Pancreas (tissue), 10 donors: ENCODE measurements at regions not wholly inside any gene's neighbourhood (a gene's known extent, or its start where the extent isn't known, plus 50 kb on each side); places are given as distances from the start of the nearest gene placed in this dataset.
"Not testable (repeated sequence)": the region's sequence is repeated elsewhere in the genome, so short reads cannot be mapped to it uniquely, and the experiment has no call there.

ENCODE experiments used
- ATAC-seq, 4 donors: fragments of 200-7000 bp; cut with Tn5 transposase; one replicate each; pipeline versions ENCODE4 v1.8.0 to v1.9.1; 2020; ENCODE audit warnings: mild to moderate bottlenecking in 4 of 4, moderate library complexity in 4 of 4
- DNase-seq, 6 donors: peaks; one replicate each; pipeline ENCODE4 v3.0.0-alpha.2; 2020
- FAIRE-seq: peaks from 2 replicates; lab custom pipeline; 2012; peaks lifted over from hg19 to GRCh38; lab: Jason Lieb, UNC
- H3K27ac ChIP-seq, 4 donors: fragments of 200-600 bp; sonication (generic); 1 replicate in 3 of 4; 2 replicates in 1 of 4; pipeline versions ENCODE4 v1.5.0 to v1.8.0; 2020
- H3K27me3 ChIP-seq, 4 donors: fragments of 200-600 bp; one replicate each; pipeline ENCODE4 v1.8.0; 2021
- H3K36me3 ChIP-seq, 3 donors: fragments of 200-600 bp; sonication (generic) in 1 of 3; one replicate each; pipeline versions ENCODE4 v1.5.0 to v1.8.0; 2020 to 2021
- H3K4me1 ChIP-seq, 3 donors: fragments of 200-600 bp; one replicate each; pipeline ENCODE4 v1.8.0; 2021
- H3K4me3 ChIP-seq, 4 donors: fragments of 200-600 bp; sonication (generic) in 2 of 4; one replicate each; pipeline versions ENCODE4 v1.5.0 to v1.8.0; 2020 to 2021
- H3K9me3 ChIP-seq, 4 donors: fragments of 200-600 bp; one replicate each; pipeline ENCODE4 v1.8.0; 2021
- WGBS, 2 donors: extraction: QIAGEN DNeasy Blood & Tissue Kit; methylation state at CpG; one replicate each; pipeline ENCODE4 v1.1.7; 2013; 5-methylcytosine and 5-hydroxymethylcytosine counted together
- intact Hi-C, 3 donors: fragments of 100-400 bp; cut with DNase I; formaldehyde crosslinking; loops; one replicate each; pipeline versions ENCODE4 v1.11.1 to v1.14.2; 2022
- TF ChIP-seq, protein P1 (sequence below), 4 donors: fragments of 200-600 bp; sonication (generic) in 3 of 4; IDR thresholded peaks; one replicate each; pipeline versions ENCODE4 v1.5.0 to v1.8.0; 2021; ENCODE audit warnings: antibody characterized with exemption in 4 of 4
- donor health status: healthy with polysubstance abuse.
- donor health status: DM: no; HTN: no; CAD: no; lungs with moderate emphysema.
- donor health status: DM: no; HTN: no; CAD: no.
- donor health status: control.
- donor health status: control.
- donor health status: Bipolar disorder and iron deficiency.
- donor health status: DM: yes; HTN: yes; CAD: no.
- donor health status: DM: no; HTN: no; CAD: no.
- donor health status: DM: no; HTN: no; CAD: no.
- donor health status: DM: yes; HTN: yes; CAD: no.

GRCh38 chr5:17020678-17021601 is 84.9 kb upstream of the MYO10 start:
- Histone ChIP-seq H3K36me3 (no peaks in the 10 kb centered on the region), H3K27ac (no peak overlapping the region), H3K4me1 (no peaks in the 10 kb centered on the region), H3K9me3 (no peaks in the 10 kb centered on the region), H3K4me3 (no peak overlapping the region), H3K27me3 (no peaks in the 10 kb centered on the region)
- ATAC-seq (no peak), DNase-seq (no peak), FAIRE-seq (no peak)
- intact Hi-C loops, result no loop called here
- WGBS, 2 donors, result 82 to 88% methylated on average over 8 of the region's 8 CpGs
- TF ChIP-seq, protein P1, sequence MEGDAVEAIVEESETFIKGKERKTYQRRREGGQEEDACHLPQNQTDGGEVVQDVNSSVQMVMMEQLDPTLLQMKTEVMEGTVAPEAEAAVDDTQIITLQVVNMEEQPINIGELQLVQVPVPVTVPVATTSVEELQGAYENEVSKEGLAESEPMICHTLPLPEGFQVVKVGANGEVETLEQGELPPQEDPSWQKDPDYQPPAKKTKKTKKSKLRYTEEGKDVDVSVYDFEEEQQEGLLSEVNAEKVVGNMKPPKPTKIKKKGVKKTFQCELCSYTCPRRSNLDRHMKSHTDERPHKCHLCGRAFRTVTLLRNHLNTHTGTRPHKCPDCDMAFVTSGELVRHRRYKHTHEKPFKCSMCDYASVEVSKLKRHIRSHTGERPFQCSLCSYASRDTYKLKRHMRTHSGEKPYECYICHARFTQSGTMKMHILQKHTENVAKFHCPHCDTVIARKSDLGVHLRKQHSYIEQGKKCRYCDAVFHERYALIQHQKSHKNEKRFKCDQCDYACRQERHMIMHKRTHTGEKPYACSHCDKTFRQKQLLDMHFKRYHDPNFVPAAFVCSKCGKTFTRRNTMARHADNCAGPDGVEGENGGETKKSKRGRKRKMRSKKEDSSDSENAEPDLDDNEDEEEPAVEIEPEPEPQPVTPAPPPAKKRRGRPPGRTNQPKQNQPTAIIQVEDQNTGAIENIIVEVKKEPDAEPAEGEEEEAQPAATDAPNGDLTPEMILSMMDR (IDR thresholded peaks at IDR 0.05), result no peak

GRCh38 chr5:17021602-17021932 is 85.5 kb upstream of the MYO10 start:
- DNase-seq (no peak), ATAC-seq (no peak), FAIRE-seq (no peak)
- TF ChIP-seq, protein P1 (IDR thresholded peaks at IDR 0.05), result no peak
- Histone ChIP-seq H3K4me3 (no peak overlapping the region), H3K4me1 (no peaks in the 10 kb centered on the region), H3K27me3 (no peaks in the 10 kb centered on the region), H3K27ac (no peak overlapping the region), H3K9me3 (no peaks in the 10 kb centered on the region), H3K36me3 (no peaks in the 10 kb centered on the region)
- intact Hi-C loops, result no loop called here

DNA sequence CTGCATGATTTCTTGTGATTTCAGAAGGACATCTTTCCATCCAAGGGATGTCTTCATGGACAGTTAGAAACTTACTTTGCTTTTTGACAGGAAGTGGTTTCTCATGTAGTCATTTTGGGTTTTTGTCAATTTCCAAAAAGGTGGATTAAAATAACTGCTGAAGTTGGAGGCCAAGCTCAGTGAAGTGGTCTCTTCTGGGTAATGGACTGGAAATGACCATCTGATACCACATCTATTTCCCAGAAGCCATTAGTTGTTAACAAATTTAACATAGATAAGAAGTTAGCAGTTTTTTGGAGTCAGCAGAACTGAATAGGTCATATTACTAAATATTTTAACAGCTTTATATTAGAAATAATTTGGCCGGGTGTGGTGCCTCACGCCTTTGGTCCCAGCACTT is 86.2 kb upstream of the MYO10 start:
- no peak for FAIRE-seq
- no peak overlapping the region for H3K27ac ChIP-seq
- no peaks in the 10 kb centered on the region for H3K4me1 ChIP-seq
- TF ChIP-seq, protein P1 (IDR thresholded peaks at IDR 0.05), result no peak
- no peaks in the 10 kb centered on the region for H3K36me3 ChIP-seq
- no peaks in the 10 kb centered on the region for H3K9me3 ChIP-seq
- intact Hi-C loops, result no loop called here
- DNase-seq, result no peak
- 94 to 95% methylated on average over 2 of the region's 2 CpGs for WGBS, 2 donors
- H3K27me3 ChIP-seq, result no peaks in the 10 kb centered on the region
- no peak overlapping the region for H3K4me3 ChIP-seq
- ATAC-seq, result no peak

DNA sequence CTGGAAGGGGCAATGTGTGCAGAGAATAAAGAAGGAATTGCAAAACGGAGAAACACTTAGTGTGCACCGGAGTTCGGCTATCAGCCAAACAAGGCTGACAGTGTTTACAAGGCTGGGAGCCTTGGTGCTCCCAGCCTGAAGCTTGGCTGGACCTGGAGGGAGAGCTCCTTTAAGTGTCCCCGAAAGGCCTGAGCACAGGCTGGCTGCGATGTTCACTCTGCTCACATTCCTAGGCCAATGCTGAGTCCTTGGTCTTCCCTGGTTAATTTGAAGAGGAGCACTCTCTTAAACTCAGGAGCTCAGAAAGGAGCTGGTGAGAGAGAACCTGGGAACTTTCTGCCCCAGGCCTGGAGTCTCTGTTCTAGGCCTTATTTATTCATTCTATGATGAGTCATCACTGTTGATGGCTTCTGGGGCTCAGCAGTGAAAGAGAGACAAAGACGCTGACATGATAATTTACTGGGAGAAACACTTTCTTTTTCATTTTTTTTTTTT is 88.6 kb upstream of the MYO10 start:
- DNase-seq (no peak), ATAC-seq (no peak), FAIRE-seq (no peak)
- no peaks in the 10 kb centered on the region for H3K27me3 ChIP-seq
- H3K9me3 ChIP-seq, result no peaks in the 10 kb centered on the region
- TF ChIP-seq, protein P1 (IDR thresholded peaks at IDR 0.05), result no peak
- H3K4me3 ChIP-seq, result no peak overlapping the region
- intact Hi-C loops, result no loop called here
- H3K4me1 ChIP-seq, result no peaks in the 10 kb centered on the region
- H3K36me3 ChIP-seq, result no peaks in the 10 kb centered on the region
- H3K27ac ChIP-seq, result no peak overlapping the region
- 79 to 84% methylated on average over 6 of the region's 6 CpGs for WGBS, 2 donors

- H3K36me3 ChIP-seq, H3K9me3 ChIP-seq, H3K27me3 ChIP-seq, ATAC-seq, H3K27ac ChIP-seq, H3K4me1 ChIP-seq, DNase-seq, H3K4me3 ChIP-seq, intact Hi-C loops, FAIRE-seq: not testable (repeated sequence)
- 89 to 94% methylated on average over 24 of the region's 24 CpGs for WGBS, 2 donors
Observed at GRCh38 chr5:17031659-17032277, 95.7 kb upstream of the MYO10 start.

- DNase-seq, FAIRE-seq, H3K9me3 ChIP-seq, H3K27me3 ChIP-seq, ATAC-seq, intact Hi-C loops, H3K36me3 ChIP-seq, H3K4me1 ChIP-seq, H3K27ac ChIP-seq, H3K4me3 ChIP-seq: not testable (repeated sequence)
- 92 to 93% methylated on average over 40 to 43 of the region's 43 CpGs for WGBS, 2 donors
Observed at GRCh38 chr5:17032314-17032985, 96.4 kb upstream of the MYO10 start.

GRCh38 chr5:17034992-17035391 is 98.9 kb upstream of the MYO10 start:
- H3K36me3 ChIP-seq, ATAC-seq, intact Hi-C loops, H3K4me1 ChIP-seq, FAIRE-seq, H3K4me3 ChIP-seq, H3K9me3 ChIP-seq, H3K27ac ChIP-seq, DNase-seq, H3K27me3 ChIP-seq: not testable (repeated sequence)
- WGBS, 2 donors, result 88 to 95% methylated on average over 2 of the region's 2 CpGs
